A673 (cell line): ENCODE measurements at regions not wholly inside any gene's neighbourhood (a gene's known extent, or its start where the extent isn't known, plus 50 kb on each side); places are given as distances from the start of the nearest gene placed in this dataset.

Source experiments
- BruUV-seq: library from RNA; stranded (reverse); fragments of 400-500 nt; replicated peaks from 2 replicates; lab custom pipeline; 2021; lab: Mats Ljungman, UMichigan
- CTCF ChIA-PET: fragments of 300-600 bp; sonication (Branson Sonifier 250); formaldehyde crosslinking; loops from one replicate; lab custom pipeline; 2022; ENCODE audit warnings: antibody characterized with exemption; lab: Charles Lee
- POLR2A ChIA-PET: fragments of 300-600 bp; sonication (Branson Sonifier 250); formaldehyde crosslinking; loops from one replicate; lab custom pipeline; 2022; ENCODE audit warnings: antibody characterized with exemption; ENCODE audit not compliant: low non-redundant PET; lab: Charles Lee
- DNase-seq: peaks from one replicate; pipeline ENCODE4 v3.0.0-alpha.2; 2015; ENCODE audit warnings: low spot score
- H3K27ac ChIP-seq: fragments of 200-600 bp; sonication (generic); 2 replicates; pipeline ENCODE4 v1.5.1; 2016; ENCODE audit warnings: mixed run types, low read depth, mild to moderate bottlenecking, mixed read lengths, antibody characterized with exemption, low read length; ENCODE audit not compliant: poor library complexity, severe bottlenecking
- H3K27me3 ChIP-seq: fragments of 200-600 bp; sonication (generic); replicated peaks from 2 replicates; pipeline ENCODE4 v1.6.1; 2017; ENCODE audit warnings: mixed run types, low read depth, mild to moderate bottlenecking, mixed read lengths, antibody characterized with exemption, low read length; ENCODE audit not compliant: insufficient read depth, poor library complexity
- H3K36me3 ChIP-seq: fragments of 200-600 bp; sonication (generic); 2 replicates; pipeline ENCODE4 v1.6.1; 2016; ENCODE audit warnings: mixed run types, mild to moderate bottlenecking, mixed read lengths, antibody characterized with exemption, low read length; ENCODE audit not compliant: insufficient read depth, poor library complexity, severe bottlenecking
- H3K4me1 ChIP-seq: fragments of 200-600 bp; sonication (generic); 2 replicates; pipeline ENCODE4 v1.6.1; 2017; ENCODE audit warnings: mixed run types, mild to moderate bottlenecking, mixed read lengths, antibody characterized with exemption, low read length; ENCODE audit not compliant: insufficient read depth, poor library complexity, severe bottlenecking
- H3K4me3 ChIP-seq: fragments of 200-600 bp; sonication (generic); 2 replicates; pipeline ENCODE4 v1.5.1; 2016; ENCODE audit warnings: low read depth, mixed run types, mild to moderate bottlenecking, mixed read lengths, low read length; ENCODE audit not compliant: poor library complexity, severe bottlenecking
- H3K9me3 ChIP-seq: fragments of 200-600 bp; sonication (generic); 2 replicates; pipeline ENCODE4 v1.6.1; 2016; ENCODE audit warnings: mixed run types, low read depth, mild to moderate bottlenecking, mixed read lengths, antibody characterized with exemption, low read length; ENCODE audit not compliant: poor library complexity, severe bottlenecking
- EZH2 ChIP-seq: fragments of 200-600 bp; sonication (generic); IDR thresholded peaks from 2 replicates; pipeline ENCODE4 v1.6.1; 2017; ENCODE audit warnings: borderline replicate concordance, low read depth, mild to moderate bottlenecking, mixed read lengths, antibody characterized with exemption, low read length; ENCODE audit not compliant: poor library complexity, severe bottlenecking
- intact Hi-C: fragments of 100-400 bp; cut with micrococcal nuclease; formaldehyde crosslinking; loops from one replicate; pipeline ENCODE4 v1.10.0; 2022; ENCODE audit not compliant: unreplicated experiment
- TF ChIP-seq, protein P1 (sequence below): fragments of 300-800, 200-600 bp; sonication (generic); conservative IDR thresholded peaks from 2 replicates; pipeline ENCODE4 v1.5.1; 2017; ENCODE audit warnings: low read depth, mild to moderate bottlenecking, antibody characterized with exemption, low read length, moderate library complexity, mixed read lengths

DNA sequence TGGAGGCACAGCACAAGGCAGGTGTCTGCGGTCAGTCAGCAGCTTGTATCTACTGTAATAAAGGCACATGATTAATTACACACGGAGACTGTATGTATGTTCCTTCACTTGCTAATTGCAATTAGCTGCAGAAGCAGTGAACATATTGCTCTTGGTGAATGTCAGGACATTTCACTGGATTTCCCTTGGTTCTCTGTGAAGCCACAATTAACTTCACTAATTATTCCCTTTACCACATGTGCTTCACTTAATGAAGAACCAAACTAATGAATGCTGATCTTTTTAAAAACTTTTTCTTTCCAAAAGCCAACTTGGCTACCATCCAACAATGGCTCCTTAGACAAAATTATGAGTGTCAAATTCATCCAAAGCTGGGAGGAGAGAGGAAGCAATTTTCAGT is 290.7 kb downstream of the ADRA2A start:
- no peak for DNase-seq
- BruUV-seq, result no TSS peak
- no peak for TF ChIP-seq EZH2
- TF ChIP-seq, protein P1, sequence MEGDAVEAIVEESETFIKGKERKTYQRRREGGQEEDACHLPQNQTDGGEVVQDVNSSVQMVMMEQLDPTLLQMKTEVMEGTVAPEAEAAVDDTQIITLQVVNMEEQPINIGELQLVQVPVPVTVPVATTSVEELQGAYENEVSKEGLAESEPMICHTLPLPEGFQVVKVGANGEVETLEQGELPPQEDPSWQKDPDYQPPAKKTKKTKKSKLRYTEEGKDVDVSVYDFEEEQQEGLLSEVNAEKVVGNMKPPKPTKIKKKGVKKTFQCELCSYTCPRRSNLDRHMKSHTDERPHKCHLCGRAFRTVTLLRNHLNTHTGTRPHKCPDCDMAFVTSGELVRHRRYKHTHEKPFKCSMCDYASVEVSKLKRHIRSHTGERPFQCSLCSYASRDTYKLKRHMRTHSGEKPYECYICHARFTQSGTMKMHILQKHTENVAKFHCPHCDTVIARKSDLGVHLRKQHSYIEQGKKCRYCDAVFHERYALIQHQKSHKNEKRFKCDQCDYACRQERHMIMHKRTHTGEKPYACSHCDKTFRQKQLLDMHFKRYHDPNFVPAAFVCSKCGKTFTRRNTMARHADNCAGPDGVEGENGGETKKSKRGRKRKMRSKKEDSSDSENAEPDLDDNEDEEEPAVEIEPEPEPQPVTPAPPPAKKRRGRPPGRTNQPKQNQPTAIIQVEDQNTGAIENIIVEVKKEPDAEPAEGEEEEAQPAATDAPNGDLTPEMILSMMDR, result no peak
- CTCF ChIA-PET, result no interaction called here
- Histone ChIP-seq H3K4me1 (no peaks in the 10 kb centered on the region), H3K4me3 (no peak overlapping the region), H3K27ac (no peak overlapping the region), H3K36me3 (no peaks in the 10 kb centered on the region), H3K27me3 (peaks cover 14% of the 10 kb centered on the region), H3K9me3 (no peaks in the 10 kb centered on the region)
- POLR2A ChIA-PET, result no interaction called here
- intact Hi-C loops, result no loop called here

DNA sequence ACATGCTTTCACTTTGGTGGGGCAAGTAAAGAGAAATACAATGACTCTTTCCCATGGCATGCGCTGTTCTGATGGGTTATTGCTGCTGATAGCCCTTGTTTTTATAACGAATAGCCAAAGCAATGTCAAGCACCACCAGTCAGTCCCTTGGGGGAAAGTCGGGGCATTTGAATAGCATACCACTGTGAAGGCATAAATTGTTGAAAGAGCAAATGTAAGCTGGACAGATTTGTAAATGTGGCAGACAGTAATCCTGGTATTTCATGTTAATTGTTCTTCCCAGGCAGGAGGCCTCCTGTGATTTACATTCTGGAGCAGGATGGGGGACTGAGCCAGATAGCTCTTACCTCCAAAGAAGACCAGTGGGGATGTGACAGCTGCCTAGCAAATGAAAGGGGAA is 293.3 kb downstream of the ADRA2A start:
- CTCF ChIA-PET, result no interaction called here
- Histone ChIP-seq H3K9me3 (no peaks in the 10 kb centered on the region), H3K27me3 (peaks cover 2% of the 10 kb centered on the region), H3K27ac (no peak overlapping the region), H3K4me1 (no peaks in the 10 kb centered on the region), H3K36me3 (no peaks in the 10 kb centered on the region), H3K4me3 (no peak overlapping the region)
- POLR2A ChIA-PET, result no interaction called here
- intact Hi-C loops, result no loop called here
- no peak for DNase-seq
- no TSS peak for BruUV-seq
- TF ChIP-seq EZH2, result no peak
- TF ChIP-seq, protein P1, result no peak

DNA sequence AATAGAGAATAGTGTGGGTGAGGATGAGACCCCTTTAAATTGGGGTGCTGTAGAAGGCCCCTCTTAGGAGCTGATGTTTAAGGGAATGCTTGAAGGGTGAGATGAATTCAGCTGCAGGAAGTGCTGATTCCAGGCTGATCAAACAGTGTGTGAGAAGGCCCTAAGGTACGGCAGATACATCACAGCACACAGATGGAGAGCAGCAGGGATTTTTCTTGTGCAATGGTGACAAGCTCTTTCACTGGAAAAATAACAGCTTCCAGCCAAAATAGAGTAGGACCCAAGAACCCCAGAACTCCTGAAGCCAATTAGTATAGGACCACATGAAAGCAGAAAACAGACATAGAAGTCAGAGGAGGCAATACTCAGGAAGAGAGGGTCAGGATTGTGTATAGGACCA is 296.9 kb downstream of the ADRA2A start:
- CTCF ChIA-PET, result no interaction called here
- Histone ChIP-seq H3K36me3 (no peaks in the 10 kb centered on the region), H3K4me3 (no peak overlapping the region), H3K9me3 (no peaks in the 10 kb centered on the region), H3K27ac (no peak overlapping the region), H3K27me3 (peaks cover 2% of the 10 kb centered on the region), H3K4me1 (no peaks in the 10 kb centered on the region)
- POLR2A ChIA-PET, result no interaction called here
- intact Hi-C loops, result no loop called here
- BruUV-seq, result no TSS peak
- TF ChIP-seq, protein P1, result no peak
- TF ChIP-seq EZH2, result no peak
- no peak for DNase-seq
